ENCODE measurements at regions not wholly inside any gene's neighbourhood (a gene's known extent, or its start where the extent isn't known, plus 50 kb on each side); places are given as distances from the start of the nearest gene placed in this dataset.
"Not testable (repeated sequence)": the region's sequence is repeated elsewhere in the genome, so short reads cannot be mapped to it uniquely, and the experiment has no call there.

DNA sequence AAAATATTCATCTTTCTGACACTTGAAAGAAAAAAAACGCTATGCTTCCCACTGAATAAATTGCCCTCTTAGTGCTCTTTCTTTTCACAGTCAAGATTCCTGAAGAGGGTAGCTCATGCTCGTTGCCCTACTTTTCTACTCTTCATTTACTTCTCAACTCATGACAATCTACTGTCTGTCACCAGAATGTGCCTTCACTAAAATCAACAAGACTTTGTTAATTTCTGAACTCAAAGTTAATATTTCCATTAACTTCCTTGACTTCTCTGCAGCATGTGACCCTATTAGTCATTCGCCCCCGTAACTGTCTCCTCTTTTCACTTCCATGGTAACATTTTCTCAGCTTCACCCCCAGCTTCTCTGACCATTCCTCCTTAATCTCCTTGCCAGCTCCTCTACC lies 98.9 kb upstream of the MAPRE2 start:
- no peak for DNase-seq

DNA sequence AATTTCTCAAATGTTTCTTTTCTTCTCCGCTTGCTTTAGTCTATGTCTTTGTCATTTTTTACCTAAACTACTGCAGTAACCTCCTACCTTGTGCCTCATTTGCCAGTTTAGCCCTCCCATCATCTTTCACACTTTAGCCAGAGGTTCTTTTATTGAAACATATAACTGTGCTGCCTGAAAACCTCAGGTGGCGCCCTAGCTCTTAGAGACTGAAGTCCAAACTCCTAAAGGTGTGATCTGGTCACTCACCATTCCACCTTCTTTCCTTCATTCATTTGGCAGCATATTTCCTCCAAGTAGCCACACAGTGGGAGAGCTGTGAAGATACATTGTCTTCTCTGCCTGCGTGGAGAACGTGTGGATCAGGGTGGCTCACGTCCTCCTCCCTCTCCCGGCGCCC lies 98.2 kb upstream of the MAPRE2 start:
- DNase-seq: no peak

DNA sequence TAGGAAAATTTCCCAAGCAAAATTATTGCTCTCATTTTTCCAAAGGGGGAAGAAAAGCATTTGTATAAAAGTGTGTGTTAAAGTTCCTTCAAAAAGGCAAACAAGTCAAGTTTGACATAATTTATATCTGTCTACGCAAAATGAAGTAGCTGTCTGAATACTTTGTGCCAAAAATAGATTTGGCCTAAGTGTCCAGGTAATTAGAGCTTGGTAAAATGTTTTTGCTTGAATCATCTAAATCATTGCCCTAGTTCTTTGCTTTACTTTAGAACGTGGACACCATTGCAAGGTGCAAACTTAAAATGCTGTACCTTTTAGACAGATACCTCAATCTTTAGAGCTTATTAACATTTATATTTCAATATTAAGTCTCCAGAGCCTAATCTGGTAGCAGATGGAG lies 97.6 kb upstream of the MAPRE2 start:
- no peak for DNase-seq

DNA sequence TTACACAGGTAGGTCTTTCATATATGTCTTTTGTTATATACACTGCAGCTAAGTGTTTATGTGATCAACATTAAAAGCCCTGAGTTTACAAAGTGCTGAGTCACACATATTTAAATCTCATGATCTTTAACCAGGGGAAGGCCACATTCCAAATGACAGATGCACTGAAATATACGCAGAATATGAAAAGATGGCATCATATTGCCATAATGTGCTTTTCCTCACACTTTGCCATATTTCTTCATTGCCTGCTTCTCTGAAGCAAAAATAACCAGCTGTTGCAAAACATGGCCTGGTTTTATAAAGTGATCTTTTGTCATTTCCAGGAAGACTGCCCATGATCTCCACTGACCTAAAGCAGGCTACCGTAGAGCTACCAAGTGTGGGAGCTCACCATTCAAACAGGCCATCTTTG lies 93.5 kb upstream of the MAPRE2 start:
- no peak for DNase-seq

DNA sequence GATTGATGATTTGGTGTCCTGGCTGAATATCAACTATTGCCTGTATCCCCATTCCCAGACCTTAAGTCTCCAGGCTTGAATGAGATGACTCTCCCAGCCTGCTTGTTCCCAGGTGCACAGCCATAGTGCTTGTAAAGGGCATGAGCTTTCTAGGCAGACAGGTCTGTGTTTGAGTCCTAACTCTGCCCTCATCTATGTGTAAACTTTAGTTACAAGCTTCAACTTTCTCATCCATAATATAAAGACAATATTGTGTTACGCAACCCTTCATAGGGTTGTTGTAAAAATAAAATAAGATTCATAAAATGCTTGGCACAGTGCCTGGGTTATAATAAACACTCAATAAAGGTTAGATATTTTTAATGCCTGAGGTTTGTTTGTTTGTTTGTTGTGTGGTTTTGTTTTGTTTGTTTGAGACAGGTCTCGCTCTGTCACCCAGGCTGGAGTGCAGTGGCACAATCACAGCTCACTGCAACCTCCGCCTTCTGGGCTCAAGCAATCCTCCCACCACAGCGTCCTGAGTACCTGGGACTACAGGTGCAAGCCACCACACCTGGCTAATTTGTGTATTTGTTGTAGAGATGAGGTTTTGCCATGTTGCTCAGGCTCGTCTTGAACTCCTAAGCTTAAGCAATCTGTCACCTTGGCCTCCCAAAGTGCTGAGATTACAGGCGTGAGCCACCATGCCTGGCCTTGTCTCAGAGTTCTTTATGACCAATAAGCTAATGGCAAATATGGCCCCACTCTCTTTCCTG lies 89.4 kb upstream of the MAPRE2 start:
- no peak for DNase-seq

DNA sequence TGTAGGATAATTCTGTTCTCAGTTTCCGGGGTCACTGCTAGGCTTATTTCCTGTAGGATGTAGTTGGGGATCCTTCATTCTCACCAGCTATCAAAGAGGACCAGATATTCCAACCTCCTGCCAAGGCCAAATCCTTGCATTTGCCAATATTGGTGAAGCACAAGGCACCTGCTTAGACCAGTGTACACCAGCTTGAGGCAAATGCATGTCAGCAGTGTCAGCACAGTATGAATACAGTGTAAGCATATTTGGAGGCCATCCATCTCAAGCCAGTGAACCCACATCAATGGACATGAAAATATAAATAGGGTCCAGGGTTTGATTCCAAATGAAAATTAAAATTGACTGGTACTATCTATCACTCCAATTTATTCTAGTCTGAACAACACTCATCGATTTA lies 88.0 kb upstream of the MAPRE2 start:
- no peak for DNase-seq

DNA sequence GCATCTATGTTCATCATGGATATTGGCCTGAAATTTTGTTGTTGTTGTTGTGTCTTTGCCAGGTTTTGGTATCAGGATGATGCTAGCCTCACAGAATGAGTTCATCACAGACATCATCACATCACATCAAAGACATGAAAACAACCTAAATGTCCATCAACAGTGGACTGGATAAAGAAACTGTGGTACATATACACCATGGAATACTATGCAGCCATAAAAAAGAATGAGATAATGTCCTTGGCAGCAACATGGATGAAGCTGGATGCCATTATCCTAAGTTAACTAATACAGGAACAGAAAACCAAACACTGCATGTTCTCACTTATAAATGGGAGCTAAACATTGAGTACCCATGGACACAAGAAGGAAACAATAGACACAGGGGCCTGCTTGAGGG lies 85.7 kb upstream of the MAPRE2 start:
- DNase-seq: not testable (repeated sequence)

DNA sequence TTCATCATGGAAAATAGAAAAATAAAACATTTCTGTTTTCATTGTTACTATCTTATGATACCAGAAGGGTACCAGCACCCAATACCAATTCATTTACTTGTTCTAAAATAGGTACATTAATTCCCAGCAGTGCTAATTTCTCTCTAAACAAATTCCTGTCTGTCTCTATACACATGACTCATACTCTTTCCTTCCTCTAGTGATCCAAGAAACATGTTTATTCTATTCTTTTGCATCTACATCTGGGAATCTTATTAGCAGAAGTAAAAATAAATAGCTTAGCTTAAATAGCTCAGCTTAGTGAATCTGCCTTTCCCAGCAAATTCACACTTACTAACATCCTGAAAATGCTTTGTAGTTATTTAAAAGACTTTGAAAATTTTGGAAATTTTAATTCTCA lies 84.5 kb upstream of the MAPRE2 start:
- no peak for DNase-seq

DNA sequence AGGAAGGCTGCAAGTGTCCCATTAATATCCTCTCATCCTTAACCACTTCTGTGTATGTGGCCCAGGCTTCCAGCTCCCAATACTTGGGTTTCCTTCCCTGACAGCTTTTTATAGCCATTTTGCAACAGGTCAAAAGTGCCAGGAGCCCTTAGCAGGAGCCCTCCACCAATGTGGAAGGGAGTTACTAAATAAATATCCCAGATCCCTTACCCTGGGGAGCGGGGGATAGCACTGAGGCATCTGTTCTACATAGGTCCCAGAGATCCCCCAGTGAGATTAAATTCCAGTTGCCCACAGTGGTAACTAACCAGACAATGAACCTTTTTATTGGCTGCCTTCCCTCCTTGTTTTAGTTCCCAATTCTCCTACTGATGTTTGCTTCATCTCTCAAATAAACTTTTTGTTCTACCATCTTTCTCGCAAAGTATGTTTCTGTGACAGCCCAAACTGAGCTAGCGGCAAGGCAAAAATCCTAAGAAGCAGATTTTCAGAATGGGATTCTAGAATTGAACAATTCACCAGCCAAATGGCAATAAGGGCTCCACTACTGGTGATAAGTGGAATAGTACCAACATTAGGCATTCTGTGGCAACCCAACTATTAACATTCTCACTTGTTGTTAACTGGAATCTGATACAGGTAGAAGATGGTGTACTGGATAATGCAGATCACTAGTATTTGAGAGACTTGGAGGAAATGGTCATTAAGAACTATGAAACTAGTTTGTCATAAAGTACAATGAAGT lies 83.9 kb upstream of the MAPRE2 start:
- DNase-seq: no peak

DNA sequence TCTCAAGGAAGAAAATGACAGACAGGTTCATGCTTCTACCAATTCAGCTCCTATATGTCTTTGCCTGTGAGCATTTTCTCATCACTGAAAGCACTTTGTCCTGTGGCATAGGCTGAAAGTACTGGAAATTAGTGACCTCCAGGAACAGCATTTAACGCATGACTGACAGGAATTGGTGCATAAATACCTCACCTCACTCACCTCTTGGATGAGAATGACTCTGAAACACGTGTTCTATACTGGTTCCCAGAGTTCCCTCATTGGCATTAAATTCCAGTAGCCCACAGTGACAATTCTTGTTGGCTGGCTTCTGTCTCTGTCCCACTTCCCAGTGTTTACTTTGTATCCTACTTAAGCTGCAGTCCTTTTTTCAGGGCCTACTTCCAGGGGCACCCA lies 83.4 kb upstream of the MAPRE2 start:
- DNase-seq: no peak

DNA sequence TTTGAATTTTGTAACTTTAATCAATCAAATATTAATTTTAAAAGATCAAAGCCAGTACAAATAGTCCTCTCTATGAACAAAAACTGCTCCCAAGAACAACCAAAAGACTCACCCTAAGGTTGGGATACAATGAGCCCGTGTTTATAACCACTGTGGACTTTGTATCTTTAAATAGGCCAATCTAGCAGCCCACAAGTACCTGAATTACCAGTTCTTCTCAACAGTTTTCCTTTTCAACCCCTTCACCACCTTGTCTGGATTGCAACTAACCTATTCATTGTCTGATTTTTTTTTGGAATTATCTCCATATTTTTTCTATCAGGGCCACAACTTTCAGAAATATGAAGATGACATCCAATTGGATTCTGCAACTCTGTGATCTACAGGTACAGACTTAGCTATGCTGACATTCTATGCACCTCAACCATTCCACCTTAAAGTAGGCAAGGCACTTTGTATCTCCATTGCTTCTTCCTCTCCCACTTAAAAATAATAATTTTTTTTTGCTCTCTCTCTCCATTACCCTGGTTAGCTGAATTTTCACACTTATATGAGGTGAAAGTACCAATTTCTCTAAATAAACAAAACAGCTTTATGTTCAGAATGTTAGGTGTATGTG lies 81.9 kb upstream of the MAPRE2 start:
- no peak for DNase-seq

DNA sequence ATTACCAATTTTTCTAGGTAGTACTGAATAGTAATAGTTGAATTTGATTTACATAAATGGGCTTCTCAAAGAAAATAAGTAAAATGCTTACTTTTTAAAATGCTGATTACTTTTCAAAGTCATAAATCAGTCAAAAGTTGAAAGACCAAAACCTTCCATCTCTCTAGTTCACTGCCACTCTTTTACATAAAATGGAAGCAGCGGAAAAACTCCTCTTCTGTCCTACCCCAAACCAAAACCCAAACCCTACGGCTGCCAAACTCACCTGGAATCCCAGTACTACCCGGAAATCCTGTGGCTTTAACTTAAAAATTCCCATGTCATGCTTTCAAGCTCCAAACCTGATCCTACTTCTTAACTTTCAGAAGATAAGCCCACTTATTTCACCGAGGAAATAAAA lies 81.2 kb upstream of the MAPRE2 start:
- no peak for DNase-seq

DNA sequence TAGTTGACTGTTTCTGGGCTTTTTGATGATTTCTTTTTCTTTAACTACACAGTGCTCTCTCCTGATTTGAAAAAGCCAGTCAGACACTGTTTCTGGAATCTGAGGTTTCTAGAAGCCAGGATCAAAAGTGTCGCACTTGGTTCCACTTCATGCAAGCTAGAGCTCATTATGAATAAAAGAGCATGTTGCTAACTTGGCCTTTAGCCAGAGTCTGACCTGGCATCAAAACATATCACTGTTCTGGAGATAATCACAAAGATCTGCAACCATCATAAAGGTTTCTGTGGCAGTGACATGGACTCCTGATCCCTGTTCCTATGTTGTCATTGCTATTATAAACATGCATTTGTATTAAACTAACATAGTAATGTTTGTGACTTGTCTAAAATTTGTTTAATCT lies 76.1 kb upstream of the MAPRE2 start:
- no peak for DNase-seq

DNA sequence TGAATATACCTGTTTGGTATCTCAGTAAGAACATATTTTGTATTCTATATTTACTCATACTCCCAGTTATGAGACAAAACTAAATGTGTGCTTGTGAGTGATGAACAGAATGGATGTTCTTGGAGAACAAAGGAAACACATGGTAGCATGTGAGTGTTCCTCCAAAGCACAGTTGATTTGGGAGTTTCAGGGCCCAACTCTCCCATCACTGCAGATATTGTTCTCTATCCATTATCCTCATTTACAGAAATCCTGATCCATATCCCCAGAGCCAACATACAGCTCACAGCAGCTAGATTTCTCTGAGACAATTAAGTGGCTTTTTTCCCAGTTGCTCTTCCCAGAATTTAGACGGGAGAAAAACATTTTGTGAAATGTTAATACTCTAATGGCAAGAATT lies 75.6 kb upstream of the MAPRE2 start:
- DNase-seq: no peak

DNA sequence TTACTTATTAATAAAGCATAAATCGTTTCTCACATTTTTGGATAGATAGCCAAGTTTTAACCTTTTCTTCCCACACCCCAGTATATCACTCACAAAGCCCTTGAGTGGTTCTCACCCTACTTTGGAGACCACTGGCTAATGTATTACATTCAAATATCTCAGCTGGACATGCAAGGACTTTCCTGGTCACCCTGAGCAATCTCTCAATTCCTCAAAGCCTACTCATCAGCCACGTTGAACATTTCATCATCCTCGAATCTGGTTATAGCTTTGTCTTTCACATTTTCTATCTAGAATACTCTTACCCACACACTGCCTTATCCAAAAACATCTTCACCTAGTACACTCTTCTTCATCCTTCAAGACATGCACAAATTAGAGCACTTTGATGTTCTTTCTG lies 71.1 kb upstream of the MAPRE2 start:
- DNase-seq: no peak

DNA sequence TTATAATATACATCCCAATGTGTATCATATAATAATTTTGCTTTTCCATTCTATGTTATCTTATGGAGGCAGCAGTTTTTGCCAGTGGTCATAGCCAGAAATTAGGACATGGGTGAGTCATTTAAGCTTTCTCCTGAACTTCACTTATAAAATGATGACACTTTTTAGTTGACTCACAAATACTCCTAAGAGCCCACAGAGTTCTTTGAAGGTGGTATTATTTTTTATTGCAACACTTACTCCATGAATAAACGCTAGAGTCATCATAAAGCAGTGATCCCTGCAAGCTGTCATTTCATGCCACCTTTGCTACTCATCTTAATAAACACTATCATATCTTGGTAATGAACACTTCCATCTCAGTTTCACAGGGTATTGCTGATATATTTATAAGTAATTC lies 69.9 kb upstream of the MAPRE2 start:
- DNase-seq: no peak

DNA sequence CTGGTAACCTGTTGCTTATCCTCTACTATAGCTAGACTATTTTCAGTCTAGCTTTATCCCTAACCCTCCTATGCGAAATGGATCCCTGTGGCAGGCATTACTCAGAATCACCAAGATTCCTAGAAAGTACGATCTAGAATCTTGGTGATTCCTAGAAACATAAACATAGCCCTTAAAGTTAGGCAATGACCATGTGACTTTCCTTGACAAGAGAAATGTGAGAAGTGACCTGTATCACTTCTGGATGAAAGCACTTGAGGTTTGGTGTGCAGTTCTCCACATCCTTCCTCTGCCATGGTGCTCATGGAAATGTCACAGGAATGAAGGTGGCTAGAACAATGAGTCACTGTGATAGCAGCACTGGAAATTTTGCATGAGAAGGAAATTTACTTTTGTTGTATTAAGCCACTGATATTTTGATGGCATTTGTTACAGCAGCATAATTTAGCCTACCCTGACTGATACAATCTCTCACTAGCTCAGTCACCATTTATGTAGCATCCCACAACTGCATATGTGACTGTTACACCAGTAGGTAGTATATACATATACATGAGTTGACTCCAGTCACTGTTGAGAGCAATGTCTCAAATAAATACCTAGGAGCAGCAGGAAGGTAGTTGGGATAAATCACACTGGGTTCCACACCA lies 68.3 kb upstream of the MAPRE2 start:
- no peak for DNase-seq

DNA sequence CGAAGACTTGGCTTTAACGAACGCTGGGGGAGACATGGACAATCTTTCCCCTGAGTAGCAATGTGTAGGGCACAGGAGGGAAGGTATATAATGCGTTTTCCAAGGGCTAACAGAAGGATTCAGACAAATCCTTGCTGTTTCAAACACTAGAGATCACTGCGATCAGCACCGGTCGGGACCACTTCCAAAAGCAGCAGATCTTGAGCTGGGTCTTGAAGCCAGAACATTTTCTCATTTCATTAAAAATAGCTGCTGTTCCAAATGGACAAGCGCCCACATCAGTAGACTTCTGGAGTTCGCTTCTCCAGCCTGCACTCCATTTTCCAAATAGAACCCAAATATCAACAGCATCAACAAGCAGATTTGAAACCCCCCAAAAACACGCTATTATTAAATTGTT lies 65.1 kb upstream of the MAPRE2 start:
- no peak for DNase-seq

DNA sequence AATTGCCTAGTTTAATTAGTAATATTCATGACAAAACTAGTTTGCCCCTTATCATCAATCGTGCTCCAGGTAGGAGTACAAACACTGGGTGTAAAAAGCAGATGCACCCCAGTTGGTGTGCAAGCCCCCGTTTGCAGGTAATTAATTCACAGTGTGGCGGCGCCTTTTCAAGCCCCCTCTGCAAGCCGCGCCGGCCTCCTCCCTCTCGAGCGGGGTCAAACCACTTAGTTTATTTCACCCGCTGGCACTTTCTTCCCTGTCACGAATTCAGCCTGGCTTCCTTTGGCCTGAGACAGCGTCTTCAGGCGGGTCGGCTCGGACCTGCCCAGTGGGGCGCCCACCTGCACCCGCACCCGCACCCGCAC lies 64.7 kb upstream of the MAPRE2 start:
- no peak for DNase-seq

DNA sequence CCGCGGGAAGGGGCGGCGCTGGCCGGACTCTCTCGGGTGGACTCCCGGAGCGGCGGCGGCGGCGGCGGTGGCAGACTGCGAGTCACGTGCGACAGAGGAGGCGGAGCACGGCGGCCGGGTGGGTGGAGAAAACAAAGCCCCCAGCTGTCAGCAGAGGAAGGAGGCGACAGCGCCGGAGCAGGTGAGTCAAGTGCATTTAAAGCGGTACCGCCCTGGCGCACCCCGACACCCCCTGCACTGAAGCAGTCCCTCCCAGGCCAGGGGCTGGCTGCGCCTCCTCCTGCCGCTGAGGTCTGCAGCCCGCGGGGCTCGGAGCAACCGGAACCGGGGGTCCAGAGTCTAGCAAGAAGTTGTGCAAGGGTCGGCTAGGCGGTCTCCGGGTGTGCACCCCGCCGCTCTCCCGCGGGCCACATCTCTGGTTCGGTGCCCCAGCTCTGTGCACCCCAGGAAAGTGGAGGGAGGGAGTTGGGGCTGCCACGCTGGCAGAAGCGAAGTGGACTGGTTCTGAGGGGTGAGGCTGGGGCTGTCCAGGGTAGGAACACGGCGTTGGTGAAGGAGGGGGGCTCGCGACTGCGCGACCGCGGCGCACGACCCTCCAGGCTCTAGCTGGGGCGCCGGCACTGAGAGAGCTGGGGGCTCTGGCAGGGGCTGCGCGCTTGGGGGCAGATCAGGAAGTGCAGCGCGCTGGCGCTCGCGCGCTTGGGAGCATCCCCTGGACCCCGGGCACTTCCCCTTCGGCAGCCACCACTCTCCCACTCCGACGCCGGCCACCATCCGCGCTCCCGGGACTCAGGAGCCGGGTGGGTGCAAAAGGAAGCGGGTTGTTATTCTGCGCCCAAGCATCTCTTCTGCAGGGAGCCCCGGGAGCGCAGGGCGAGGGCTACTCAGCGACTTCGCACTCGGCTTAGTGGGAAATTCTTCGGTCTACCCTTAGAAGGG lies 64.0 kb upstream of the MAPRE2 start:
- peak; percentile 70 for DNase-seq

DNA sequence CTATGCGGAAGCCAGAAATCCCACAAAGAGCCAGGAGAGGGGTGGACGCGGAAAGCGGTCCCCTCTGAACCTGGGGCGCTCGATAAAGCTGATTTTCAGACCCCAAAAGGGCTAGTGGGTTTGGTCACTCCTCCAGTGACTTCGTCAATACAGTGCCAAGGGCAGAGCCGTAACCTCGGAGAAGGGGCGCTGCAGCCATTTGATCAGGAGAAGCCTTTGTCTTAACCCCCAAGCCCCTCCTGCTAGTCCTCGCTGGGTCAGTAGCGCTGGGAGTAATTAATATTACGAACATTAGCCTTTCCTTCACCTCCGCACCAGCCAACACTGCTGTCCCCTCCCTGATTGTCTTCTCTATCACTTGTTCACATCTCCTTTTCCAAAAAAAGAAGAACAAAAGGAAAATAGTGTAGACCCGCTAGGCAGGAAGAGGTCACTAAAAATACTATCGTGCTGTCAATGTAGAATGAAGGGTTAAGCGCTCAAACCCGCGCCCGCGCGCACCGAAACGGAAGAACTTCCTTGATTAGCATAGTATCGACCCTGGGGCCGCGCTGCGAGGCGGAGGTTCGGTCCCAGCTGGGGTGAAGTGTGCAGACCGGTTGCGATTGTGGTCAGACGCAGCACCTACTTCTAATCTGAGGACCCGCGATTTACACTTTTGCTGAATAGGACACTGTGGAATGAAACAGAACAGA lies 63.2 kb upstream of the MAPRE2 start:
- peak; percentile 52 for DNase-seq

DNA sequence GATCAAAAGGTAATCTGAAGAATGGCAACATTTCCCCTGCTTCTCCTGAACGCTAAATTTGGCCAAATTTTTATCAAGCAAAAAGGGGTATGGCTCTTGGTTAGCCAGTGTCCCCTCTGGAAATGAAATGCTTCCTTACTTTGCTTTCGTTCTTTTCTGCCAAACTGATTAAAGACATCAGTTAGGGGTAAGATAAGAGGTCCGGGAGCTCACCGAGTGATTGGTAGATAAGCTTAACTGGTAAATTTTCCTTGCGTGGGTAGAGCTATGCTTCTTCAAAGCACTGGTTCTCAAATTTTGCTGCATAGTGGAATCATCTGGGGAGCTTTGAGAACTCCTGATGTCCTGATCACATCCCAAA lies 62.7 kb upstream of the MAPRE2 start:
- no peak for DNase-seq
